DOHH2 (cell line): ENCODE measurements at regions not wholly inside any gene's neighbourhood (a gene's known extent, or its start where the extent isn't known, plus 50 kb on each side); places are given as distances from the start of the nearest gene placed in this dataset.

Source experiments
- EZH2phosphoT487 ChIP-seq: fragments of 200-600 bp; sonication (generic); IDR thresholded peaks from 2 replicates; pipeline ENCODE4 v1.6.1; 2017; ENCODE audit warnings: borderline replicate concordance, mild to moderate bottlenecking, antibody characterized with exemption, low read length, moderate library complexity, mixed read lengths
- TF ChIP-seq, protein P1 (sequence below): fragments of 200-600 bp; sonication (generic); IDR thresholded peaks from one replicate; pipeline ENCODE4 v1.5.1; 2014; ENCODE audit warnings: antibody characterized with exemption, mild to moderate bottlenecking, low read depth, low read length; ENCODE audit not compliant: poor library complexity, severe bottlenecking

DNA sequence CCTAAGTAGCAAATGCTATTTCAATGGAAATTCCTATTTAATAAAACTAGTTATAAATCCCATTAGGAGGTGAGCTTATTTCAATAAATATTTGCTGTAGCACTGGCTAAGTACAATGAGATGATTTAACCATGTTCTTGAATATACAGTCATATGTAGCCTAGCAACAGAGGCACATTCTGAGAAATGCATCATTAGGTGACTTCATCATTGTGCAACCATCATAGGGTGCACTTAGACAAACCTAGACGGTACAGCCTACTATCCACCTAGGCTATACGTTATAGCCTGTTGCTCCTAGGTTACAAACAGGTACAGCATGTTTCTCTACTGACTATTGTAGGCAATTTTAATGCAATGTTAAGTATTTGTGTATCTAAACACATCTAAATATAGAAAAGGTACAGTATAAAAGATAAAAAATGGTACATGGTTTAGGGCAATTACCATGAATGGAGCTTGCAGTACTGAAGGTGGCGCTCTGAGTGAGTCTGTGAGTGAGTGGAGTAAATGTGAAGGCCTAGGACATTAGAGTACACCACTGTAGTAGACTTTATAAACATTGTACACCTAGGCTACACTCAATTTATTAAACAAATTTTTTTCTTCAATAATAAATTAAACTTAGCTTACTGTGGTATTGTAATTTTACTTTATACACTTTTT lies 350.1 kb downstream of the CASP12 start:
- TF ChIP-seq, protein P1, sequence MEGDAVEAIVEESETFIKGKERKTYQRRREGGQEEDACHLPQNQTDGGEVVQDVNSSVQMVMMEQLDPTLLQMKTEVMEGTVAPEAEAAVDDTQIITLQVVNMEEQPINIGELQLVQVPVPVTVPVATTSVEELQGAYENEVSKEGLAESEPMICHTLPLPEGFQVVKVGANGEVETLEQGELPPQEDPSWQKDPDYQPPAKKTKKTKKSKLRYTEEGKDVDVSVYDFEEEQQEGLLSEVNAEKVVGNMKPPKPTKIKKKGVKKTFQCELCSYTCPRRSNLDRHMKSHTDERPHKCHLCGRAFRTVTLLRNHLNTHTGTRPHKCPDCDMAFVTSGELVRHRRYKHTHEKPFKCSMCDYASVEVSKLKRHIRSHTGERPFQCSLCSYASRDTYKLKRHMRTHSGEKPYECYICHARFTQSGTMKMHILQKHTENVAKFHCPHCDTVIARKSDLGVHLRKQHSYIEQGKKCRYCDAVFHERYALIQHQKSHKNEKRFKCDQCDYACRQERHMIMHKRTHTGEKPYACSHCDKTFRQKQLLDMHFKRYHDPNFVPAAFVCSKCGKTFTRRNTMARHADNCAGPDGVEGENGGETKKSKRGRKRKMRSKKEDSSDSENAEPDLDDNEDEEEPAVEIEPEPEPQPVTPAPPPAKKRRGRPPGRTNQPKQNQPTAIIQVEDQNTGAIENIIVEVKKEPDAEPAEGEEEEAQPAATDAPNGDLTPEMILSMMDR, result peak; percentile 12
- TF ChIP-seq EZH2phosphoT487, result no peak
